ENCODE measurements at regions not wholly inside any gene's neighbourhood (a gene's known extent, or its start where the extent isn't known, plus 50 kb on each side); places are given as distances from the start of the nearest gene placed in this dataset.

GRCh38 chr12:89774645-89775044 lies 66.0 kb upstream of the ATP2B1 start:
- SMC1A ChIA-PET (ENCODE audit: uncharacterized antibody, unreplicated experiment), result no interaction called here
- in situ Hi-C loops (cut with MboI), result no loop called here

GRCh38 chr12:89770391-89770790 lies 61.8 kb upstream of the ATP2B1 start:
- intact Hi-C loops (cut with micrococcal nuclease; ENCODE audit: unreplicated experiment) (no loop called here), in situ Hi-C loops (cut with MboI) (no loop called here)
- ChIA-PET SMC1A (ENCODE audit: uncharacterized antibody, unreplicated experiment) (no interaction called here), CTCF (interaction anchor here (1.3 kb wide), 1 partner anchor 12 kb away, joined by 4 read pairs; no protein-coding TSS in a partner anchor), POLR2A (interaction anchor here (1.1 kb wide), 1 partner anchor 57 kb away, joined by 3 read pairs; no protein-coding TSS in a partner anchor), RAD21 (ENCODE audit: unreplicated experiment) (interaction anchor here (1.1 kb wide), 1 partner anchor 158 kb away, joined by 3 read pairs; no protein-coding TSS in a partner anchor)
- H3K79me2 ChIP-seq (ENCODE audit: control insufficient read depth, insufficient read depth, low read length), result no peaks in the 10 kb centered on the region
- H2AFZ ChIP-seq (ENCODE audit: control insufficient read depth, low read depth, low read length), result no peak overlapping the region
- H3K4me2 ChIP-seq (ENCODE audit: control insufficient read depth, insufficient read depth), result no peak overlapping the region
- H3K27ac ChIP-seq (ENCODE audit: control insufficient read depth, insufficient read depth), result no peak overlapping the region
- no TSS peak for BruUV-seq (replicated peaks)
- H3K36me3 ChIP-seq (ENCODE audit: control insufficient read depth in 2 of 2, insufficient read depth in 2 of 2, low read length in 1 of 2), result no peaks in the 10 kb centered on the region
- H4K20me1 ChIP-seq (ENCODE audit: control insufficient read depth, insufficient read depth), result no peaks in the 10 kb centered on the region
- no peak overlapping the region for H3K9ac ChIP-seq (ENCODE audit: control insufficient read depth, insufficient read depth, low read length)
- H3K27me3 ChIP-seq (replicated peaks in 1 of 2; ENCODE audit: control insufficient read depth in 2 of 2, insufficient read depth in 2 of 2, low read length in 1 of 2), result no peaks in the 10 kb centered on the region
- DNase-seq (ENCODE audit: low read depth, low spot score) (no peak), ATAC-seq (no peak), FAIRE-seq (no peak)
- TF ChIP-seq ZNF207 (IDR thresholded peaks at IDR 0.05; ENCODE audit: borderline replicate concordance) (no peak), NKRF (conservative IDR thresholded peaks at IDR 0.05) (no peak), ZNF24 (IDR thresholded peaks at IDR 0.05) (no peak), RAD21 (IDR thresholded peaks at IDR 0.05; ENCODE audit: insufficient read depth, low read depth, low read length) (no peak), CREB1 (IDR thresholded peaks at IDR 0.05; ENCODE audit: low read depth) (no peak), GATAD2B (conservative IDR thresholded peaks at IDR 0.05; ENCODE audit: low read depth) (no peak), ZNF592 (IDR thresholded peaks at IDR 0.05) (no peak), KDM1A (IDR thresholded peaks at IDR 0.05; ENCODE audit: borderline replicate concordance) (no peak), NR2C1 (IDR thresholded peaks at IDR 0.05) (no peak)
- H3K9me3 ChIP-seq (replicated peaks; ENCODE audit: control insufficient read depth, insufficient read depth, low read length), result no peaks in the 10 kb centered on the region; the same call in 2 of the 3 replicates
- no peak overlapping the region for H3K4me3 ChIP-seq
- peaks cover 11% of the 10 kb centered on the region for H3K4me1 ChIP-seq (ENCODE audit: control insufficient read depth, insufficient read depth, low read length)

More at GRCh38 chr12:89774645-89775044, 66.0 kb upstream of the ATP2B1 start:
- ChIA-PET RAD21 (ENCODE audit: unreplicated experiment) (no interaction called here), POLR2A (no interaction called here), CTCF (no interaction called here)
- BruUV-seq (replicated peaks), result no TSS peak
- Histone ChIP-seq H3K4me1 (ENCODE audit: control insufficient read depth, insufficient read depth, low read length) (no peaks in the 10 kb centered on the region), H3K36me3 (ENCODE audit: control insufficient read depth in 2 of 2, insufficient read depth in 2 of 2, low read length in 1 of 2) (no peaks in the 10 kb centered on the region), H3K27ac (ENCODE audit: control insufficient read depth, insufficient read depth) (no peak overlapping the region), H3K9me3 (replicated peaks; ENCODE audit: control insufficient read depth, insufficient read depth, low read length) (no peaks in the 10 kb centered on the region), H3K9ac (ENCODE audit: control insufficient read depth, insufficient read depth, low read length) (no peak overlapping the region), H4K20me1 (ENCODE audit: control insufficient read depth, insufficient read depth) (no peaks in the 10 kb centered on the region), H3K27me3 (replicated peaks in 1 of 2; ENCODE audit: control insufficient read depth in 2 of 2, insufficient read depth in 2 of 2, low read length in 1 of 2) (no peaks in the 10 kb centered on the region), H2AFZ (ENCODE audit: control insufficient read depth, low read depth, low read length) (no peak overlapping the region), H3K4me2 (ENCODE audit: control insufficient read depth, insufficient read depth) (no peak overlapping the region), H3K79me2 (ENCODE audit: control insufficient read depth, insufficient read depth, low read length) (no peaks in the 10 kb centered on the region), H3K4me3 (no peak overlapping the region)
- ATAC-seq (no peak), FAIRE-seq (no peak), DNase-seq (ENCODE audit: low read depth, low spot score) (no peak)
- WGBS (ENCODE audit: insufficient coverage, insufficient replicate concordance, low lambda C conversion rate, missing lambda C conversion rate), result 92% methylated on average over 1 of the region's 1 CpG
- TF ChIP-seq EZH2 (IDR thresholded peaks at IDR 0.05; ENCODE audit: borderline replicate concordance, control insufficient read depth, low read depth, low read length) (no peak), WRNIP1 (IDR thresholded peaks at IDR 0.05; ENCODE audit: borderline replicate concordance, low read depth, low read length) (no peak), ETV6 (conservative IDR thresholded peaks at IDR 0.05 in 1 of 2, IDR thresholded peaks at IDR 0.05 in 1 of 2; ENCODE audit: borderline replicate concordance in 1 of 2, low read depth in 1 of 2) (no peak), SUZ12 (IDR thresholded peaks at IDR 0.05; ENCODE audit: unreplicated experiment) (no peak), NFYA (IDR thresholded peaks at IDR 0.05; ENCODE audit: borderline replicate concordance, low read depth, low read length) (no peak), RCOR1 (conservative IDR thresholded peaks at IDR 0.05; ENCODE audit: low read depth, low read length) (no peak), HDGF (IDR thresholded peaks at IDR 0.05) (no peak), CHD1 (IDR thresholded peaks at IDR 0.05; ENCODE audit: low read depth, low read length) (no peak)
- intact Hi-C loops (cut with micrococcal nuclease; ENCODE audit: unreplicated experiment), result no loop called here

Measured in GM12878 (cell line).